Neural progenitor cell (in vitro differentiated cells): ENCODE measurements at regions not wholly inside any gene's neighbourhood (a gene's known extent, or its start where the extent isn't known, plus 50 kb on each side); places are given as distances from the start of the nearest gene placed in this dataset.
"Not testable (repeated sequence)": the region's sequence is repeated elsewhere in the genome, so short reads cannot be mapped to it uniquely, and the experiment has no call there.

Experiments
- DNase-seq: peaks from one replicate; pipeline ENCODE4 v3.0.0-alpha.2; 2016; ENCODE audit warnings: low spot score
- H2AFZ ChIP-seq: fragments of 200-600 bp; sonication (generic); replicated peaks from 2 replicates; pipeline ENCODE4 v1.6.1; 2016; ENCODE audit warnings: antibody characterized with exemption
- H3F3A ChIP-seq: fragments of 200-600 bp; sonication (generic); 2 replicates; pipeline ENCODE4 v1.6.1; 2016; ENCODE audit warnings: antibody characterized with exemption, low read depth
- H3K27ac ChIP-seq: fragments of 200-600 bp; sonication (generic); 2 replicates; pipeline ENCODE4 v1.5.1; 2016; ENCODE audit warnings: mild to moderate bottlenecking
- H3K27me3 ChIP-seq: fragments of 200-600 bp; sonication (generic); 2 replicates; pipeline ENCODE4 v1.6.1; 2016; ENCODE audit warnings: mild to moderate bottlenecking, moderate library complexity
- H3K36me3 ChIP-seq: fragments of 200-600 bp; sonication (generic); 2 replicates; pipeline ENCODE4 v1.5.1; 2016
- H3K4me1 ChIP-seq: fragments of 200-600 bp; sonication (generic); 2 replicates; pipeline ENCODE4 v1.6.1; 2016; ENCODE audit warnings: mixed run types
- H3K4me2 ChIP-seq: fragments of 200-600 bp; sonication (generic); 2 replicates; pipeline ENCODE4 v1.6.1; 2016
- H3K4me3 ChIP-seq: fragments of 200-600 bp; sonication (generic); 2 replicates; pipeline ENCODE4 v1.5.1; 2016
- H3K79me2 ChIP-seq: fragments of 200-600 bp; sonication (generic); 2 replicates; pipeline ENCODE4 v1.6.1; 2016; ENCODE audit warnings: low read depth
- H3K9ac ChIP-seq: fragments of 200-600 bp; sonication (generic); 2 replicates; pipeline ENCODE4 v1.6.1; 2016
- H3K9me3 ChIP-seq: fragments of 200-600 bp; sonication (generic); 2 replicates; pipeline ENCODE4 v1.5.1; 2016; ENCODE audit warnings: low read depth
- H4K20me1 ChIP-seq: fragments of 200-600 bp; sonication (generic); 2 replicates; pipeline ENCODE4 v1.6.1; 2016; ENCODE audit warnings: low read depth
- H3K27ac Mint-ChIP-seq: 3 replicates; pipeline ENCODE4 v1.8.0; 2021; ENCODE audit warnings: mixed read lengths
- H3K27me3 Mint-ChIP-seq: 2 replicates; pipeline ENCODE4 v1.8.0; 2022; ENCODE audit warnings: low read depth, mild to moderate bottlenecking, inconsistent platforms, moderate library complexity, mixed read lengths; ENCODE audit not compliant: insufficient read depth
- H3K36me3 Mint-ChIP-seq: 3 replicates; pipeline ENCODE4 v1.8.0; 2021; ENCODE audit warnings: mixed read lengths
- H3K4me1 Mint-ChIP-seq: 3 replicates; pipeline ENCODE4 v1.8.0; 2021; ENCODE audit warnings: mixed read lengths
- H3K4me3 Mint-ChIP-seq: 3 replicates; pipeline ENCODE4 v1.8.0; 2021; ENCODE audit warnings: mild to moderate bottlenecking, moderate library complexity, mixed read lengths
- H3K9me3 Mint-ChIP-seq: 3 replicates; pipeline ENCODE4 v1.8.0; 2020; ENCODE audit warnings: mixed read lengths
- EZH2 ChIP-seq: fragments of 200-600 bp; sonication (generic); IDR thresholded peaks from 2 replicates; pipeline ENCODE4 v1.6.1; 2017; ENCODE audit warnings: antibody characterized with exemption, mild to moderate bottlenecking, moderate library complexity
- EZH2phosphoT487 ChIP-seq: fragments of 200-600 bp; sonication (generic); IDR thresholded peaks from 2 replicates; pipeline ENCODE4 v1.6.1; 2017; ENCODE audit warnings: antibody characterized with exemption
- TF ChIP-seq, protein P1 (sequence below): fragments of 200-600 bp; sonication (generic); IDR thresholded peaks from 2 replicates; pipeline ENCODE4 v1.5.1; 2017; ENCODE audit warnings: antibody characterized with exemption, mild to moderate bottlenecking

DNA sequence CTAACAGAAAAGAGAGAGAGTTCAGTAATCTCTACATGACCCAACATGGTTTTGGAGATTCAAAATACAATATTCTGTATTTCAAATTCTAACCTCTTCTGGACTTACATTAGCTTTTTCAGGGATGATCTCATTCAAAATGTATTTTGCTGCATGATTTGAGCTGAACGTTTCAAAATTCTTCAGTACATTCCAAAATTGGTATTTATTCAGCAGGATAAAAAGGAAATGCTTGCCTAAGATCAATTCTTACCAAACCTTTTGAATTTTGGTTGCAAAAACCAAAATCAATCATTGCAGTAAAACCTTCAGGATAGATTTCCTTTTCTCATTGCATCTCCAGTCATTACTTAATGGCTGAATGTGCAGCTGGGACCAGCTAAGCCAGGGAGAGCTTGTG, 1761.3 kb upstream of the SEL1L start:
- TF ChIP-seq EZH2phosphoT487 (no peak), EZH2 (no peak)
- TF ChIP-seq, protein P1, sequence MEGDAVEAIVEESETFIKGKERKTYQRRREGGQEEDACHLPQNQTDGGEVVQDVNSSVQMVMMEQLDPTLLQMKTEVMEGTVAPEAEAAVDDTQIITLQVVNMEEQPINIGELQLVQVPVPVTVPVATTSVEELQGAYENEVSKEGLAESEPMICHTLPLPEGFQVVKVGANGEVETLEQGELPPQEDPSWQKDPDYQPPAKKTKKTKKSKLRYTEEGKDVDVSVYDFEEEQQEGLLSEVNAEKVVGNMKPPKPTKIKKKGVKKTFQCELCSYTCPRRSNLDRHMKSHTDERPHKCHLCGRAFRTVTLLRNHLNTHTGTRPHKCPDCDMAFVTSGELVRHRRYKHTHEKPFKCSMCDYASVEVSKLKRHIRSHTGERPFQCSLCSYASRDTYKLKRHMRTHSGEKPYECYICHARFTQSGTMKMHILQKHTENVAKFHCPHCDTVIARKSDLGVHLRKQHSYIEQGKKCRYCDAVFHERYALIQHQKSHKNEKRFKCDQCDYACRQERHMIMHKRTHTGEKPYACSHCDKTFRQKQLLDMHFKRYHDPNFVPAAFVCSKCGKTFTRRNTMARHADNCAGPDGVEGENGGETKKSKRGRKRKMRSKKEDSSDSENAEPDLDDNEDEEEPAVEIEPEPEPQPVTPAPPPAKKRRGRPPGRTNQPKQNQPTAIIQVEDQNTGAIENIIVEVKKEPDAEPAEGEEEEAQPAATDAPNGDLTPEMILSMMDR, result no peak
- H3K27me3 ChIP-seq, result no peaks in the 10 kb centered on the region
- H3K4me2 ChIP-seq, result no peak overlapping the region
- no peaks in the 10 kb centered on the region for H3F3A ChIP-seq
- no peak overlapping the region for H3K9ac ChIP-seq
- no peak overlapping the region for H3K27ac ChIP-seq
- no peak overlapping the region for H2AFZ ChIP-seq
- no peaks in the 10 kb centered on the region for H3K9me3 ChIP-seq
- H3K4me1 ChIP-seq, result no peaks in the 10 kb centered on the region
- peaks cover 6% of the 10 kb centered on the region for H3K4me1 Mint-ChIP-seq
- H4K20me1 ChIP-seq, result no peaks in the 10 kb centered on the region
- H3K79me2 ChIP-seq, result no peaks in the 10 kb centered on the region
- no peak for DNase-seq
- no peaks in the 10 kb centered on the region for H3K9me3 Mint-ChIP-seq
- no peak overlapping the region for H3K4me3 ChIP-seq
- H3K36me3 Mint-ChIP-seq, result no peaks in the 10 kb centered on the region
- H3K27ac Mint-ChIP-seq, result no peak overlapping the region
- H3K27me3 Mint-ChIP-seq, result no peaks in the 10 kb centered on the region
- no peak overlapping the region for H3K4me3 Mint-ChIP-seq
- no peaks in the 10 kb centered on the region for H3K36me3 ChIP-seq

DNA sequence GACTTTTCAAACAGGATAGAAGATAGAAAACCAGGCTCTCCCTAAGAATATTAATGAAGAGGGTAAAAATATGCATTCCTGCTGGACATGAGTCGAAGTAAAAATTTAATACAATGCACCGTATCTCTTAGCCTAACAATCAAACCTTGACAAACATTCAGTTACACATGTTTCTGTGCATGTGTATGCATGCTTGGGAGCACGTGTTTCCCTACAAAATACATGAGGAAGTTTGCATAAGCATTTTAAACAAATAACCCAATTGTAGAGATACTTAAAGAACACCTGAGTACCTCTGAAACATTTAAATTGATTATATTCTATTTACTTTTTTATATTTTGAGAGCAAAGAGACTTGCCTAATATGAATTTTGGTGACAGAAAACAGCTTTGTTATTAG, 1763.7 kb upstream of the SEL1L start:
- Histone ChIP-seq H3K4me2 (no peak overlapping the region), H3K36me3 (no peaks in the 10 kb centered on the region), H3K9me3 (no peaks in the 10 kb centered on the region), H3K27me3 (no peaks in the 10 kb centered on the region), H3K79me2 (no peaks in the 10 kb centered on the region), H2AFZ (no peak overlapping the region), H3F3A (no peaks in the 10 kb centered on the region), H4K20me1 (no peaks in the 10 kb centered on the region), H3K4me1 (no peaks in the 10 kb centered on the region), H3K9ac (no peak overlapping the region), H3K4me3 (no peak overlapping the region), H3K27ac (no peak overlapping the region)
- TF ChIP-seq, protein P1, result no peak
- TF ChIP-seq EZH2phosphoT487, result no peak
- no peak for TF ChIP-seq EZH2
- Mint-ChIP-seq H3K9me3 (no peaks in the 10 kb centered on the region), H3K27ac (no peak overlapping the region), H3K4me1 (peaks cover 10% of the 10 kb centered on the region), H3K36me3 (no peaks in the 10 kb centered on the region), H3K27me3 (no peaks in the 10 kb centered on the region), H3K4me3 (no peak overlapping the region)
- DNase-seq, result no peak

DNA sequence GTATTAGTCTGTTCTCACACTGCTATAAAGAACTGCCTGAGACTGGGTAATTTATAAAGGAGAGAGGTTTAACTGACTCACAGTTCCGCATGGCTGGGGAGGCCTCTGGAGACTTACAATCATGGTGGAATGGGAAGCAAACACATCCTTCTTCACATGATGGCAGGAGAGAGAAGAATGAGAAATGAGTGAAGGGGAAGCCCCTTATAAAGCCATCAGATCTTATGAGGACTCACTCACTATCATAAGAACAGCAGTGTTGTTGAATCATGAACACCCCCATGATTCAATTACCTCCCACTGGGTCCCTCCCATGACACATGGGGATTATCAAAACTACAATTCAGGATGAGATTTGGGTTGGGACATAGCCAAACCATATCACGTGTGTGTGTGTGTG, 1764.4 kb upstream of the SEL1L start:
- not testable (repeated sequence) for H4K20me1 ChIP-seq, H3K27ac ChIP-seq, H3K4me3 Mint-ChIP-seq, H3K9me3 Mint-ChIP-seq, H3K27me3 ChIP-seq, H3K27ac Mint-ChIP-seq, H3K79me2 ChIP-seq, DNase-seq, H3K9ac ChIP-seq, H3F3A ChIP-seq, H3K36me3 Mint-ChIP-seq, H3K9me3 ChIP-seq, H3K36me3 ChIP-seq, H3K4me3 ChIP-seq, H3K27me3 Mint-ChIP-seq, H2AFZ ChIP-seq, H3K4me1 ChIP-seq, H3K4me2 ChIP-seq
- H3K4me1 Mint-ChIP-seq, result peaks cover 10% of the 10 kb centered on the region

DNA sequence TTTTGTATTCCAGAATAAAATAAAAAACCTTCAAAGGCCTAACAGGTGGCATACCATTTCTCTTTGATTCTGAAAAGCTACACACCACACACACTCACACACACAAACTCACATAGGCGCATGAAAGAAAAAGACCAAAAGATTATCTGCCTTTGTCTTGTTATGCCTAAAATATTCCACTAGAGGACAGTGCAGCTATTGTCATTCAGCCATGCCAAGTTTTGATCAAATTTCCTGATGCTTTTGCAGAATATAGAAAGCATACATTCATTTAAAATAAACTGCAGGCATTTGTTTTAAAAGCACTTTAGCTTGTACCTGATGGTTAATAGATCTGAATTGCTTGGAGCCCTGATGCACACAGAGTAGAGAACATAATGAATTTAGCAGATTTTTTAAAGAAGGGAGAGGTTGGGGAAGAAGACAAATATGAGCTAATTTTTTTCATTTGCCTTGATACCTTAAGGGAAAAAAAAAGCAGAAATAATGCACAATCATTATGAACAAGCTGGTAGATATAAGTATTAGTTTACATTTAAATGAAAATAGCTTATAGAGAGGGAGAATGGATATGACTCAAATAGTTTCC, 1766.9 kb upstream of the SEL1L start:
- H2AFZ ChIP-seq, result no peak overlapping the region
- Mint-ChIP-seq H3K36me3 (no peaks in the 10 kb centered on the region), H3K4me1 (peaks cover 5% of the 10 kb centered on the region), H3K4me3 (no peak overlapping the region), H3K27me3 (no peaks in the 10 kb centered on the region), H3K9me3 (no peaks in the 10 kb centered on the region), H3K27ac (no peak overlapping the region)
- no peak overlapping the region for H3K9ac ChIP-seq
- no peak overlapping the region for H3K4me2 ChIP-seq
- H4K20me1 ChIP-seq, result no peaks in the 10 kb centered on the region
- H3K27me3 ChIP-seq, result no peaks in the 10 kb centered on the region
- H3F3A ChIP-seq, result no peaks in the 10 kb centered on the region
- H3K4me1 ChIP-seq, result no peaks in the 10 kb centered on the region
- H3K36me3 ChIP-seq, result no peaks in the 10 kb centered on the region
- no peaks in the 10 kb centered on the region for H3K79me2 ChIP-seq
- peak; percentile 39 for DNase-seq
- H3K4me3 ChIP-seq, result no peak overlapping the region
- no peaks in the 10 kb centered on the region for H3K9me3 ChIP-seq
- TF ChIP-seq, protein P1, result peak; percentile 88
- TF ChIP-seq EZH2 (no peak), EZH2phosphoT487 (no peak)
- no peak overlapping the region for H3K27ac ChIP-seq
